RWPE2 (cell line): ENCODE measurements at regions not wholly inside any gene's neighbourhood (a gene's known extent, or its start where the extent isn't known, plus 50 kb on each side); places are given as distances from the start of the nearest gene placed in this dataset.

ENCODE experiments used
- ATAC-seq: fragments of 200-7000 bp; cut with Tn5 transposase; 3 replicates; pipeline ENCODE4 v1.9.1; 2021; ENCODE audit warnings: low read depth
- DNase-seq: peaks from one replicate; pipeline ENCODE4 v3.0.0-alpha.2; 2020; ENCODE audit warnings: low spot score
- H3K27ac ChIP-seq: fragments of 450-650 bp; 2 replicates; pipeline ENCODE4 v1.5.1; 2017; ENCODE audit warnings: mild to moderate bottlenecking; ENCODE audit not compliant: poor library complexity, severe bottlenecking
- H3K27me3 ChIP-seq: fragments of 250-450 bp; sonication (Bioruptor Pico); 2 replicates; pipeline ENCODE4 v1.5.1; 2021; ENCODE audit warnings: mild to moderate bottlenecking, moderate library complexity; ENCODE audit not compliant: insufficient read depth, poor library complexity, severe bottlenecking
- H3K36me3 ChIP-seq: fragments of 250-450 bp; sonication (Bioruptor Pico); 2 replicates; pipeline ENCODE4 v1.5.1; 2020; ENCODE audit warnings: low read depth, mild to moderate bottlenecking, moderate library complexity
- H3K4me1 ChIP-seq: fragments of 250-450 bp; sonication (Bioruptor Pico); 2 replicates; pipeline ENCODE4 v1.5.1; 2021; ENCODE audit warnings: mild to moderate bottlenecking, moderate library complexity; ENCODE audit not compliant: insufficient read depth, poor library complexity, severe bottlenecking
- H3K4me3 ChIP-seq: fragments of 250-450 bp; sonication (Bioruptor Pico); 2 replicates; pipeline ENCODE4 v1.5.1; 2021; ENCODE audit warnings: mild to moderate bottlenecking, moderate library complexity; ENCODE audit not compliant: severe bottlenecking
- H3K9me3 ChIP-seq: fragments of 250-450 bp; sonication (Bioruptor Pico); 2 replicates; pipeline ENCODE4 v1.5.1; 2021; ENCODE audit warnings: mild to moderate bottlenecking, moderate library complexity; ENCODE audit not compliant: severe bottlenecking
- CTCF ChIP-seq: fragments of 450-650 bp; IDR thresholded peaks from one replicate; pipeline ENCODE4 v1.5.1; 2017; ENCODE audit warnings: mild to moderate bottlenecking, moderate library complexity; ENCODE audit not compliant: poor library complexity, severe bottlenecking

DNA sequence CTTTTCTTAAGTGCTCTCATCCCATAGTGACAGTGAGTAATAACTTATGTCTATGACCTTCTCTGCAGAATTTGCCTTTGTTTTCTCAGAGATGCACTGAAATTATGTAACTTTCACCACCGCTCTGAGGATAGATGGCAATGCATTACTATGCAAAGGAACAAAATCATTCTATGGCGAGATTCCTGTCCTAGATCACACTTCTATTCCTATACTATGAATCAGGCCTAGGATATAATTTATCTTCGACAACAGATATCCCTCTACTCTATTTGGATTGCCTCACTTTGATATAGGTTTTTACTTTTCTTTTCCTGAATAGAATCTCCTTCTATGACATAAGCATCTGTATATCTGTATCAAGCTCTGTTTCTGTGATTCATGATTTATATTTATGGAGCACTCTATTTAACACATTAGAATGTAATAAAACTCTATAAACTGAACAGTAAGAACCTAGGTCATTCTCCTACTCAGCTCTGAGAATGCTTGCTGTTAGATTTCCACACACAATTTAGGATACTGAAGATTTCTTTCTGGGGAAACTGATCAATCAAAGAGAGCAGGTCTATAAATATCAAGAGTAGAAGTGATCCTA, 1082.3 kb upstream of the ADGRL3 start:
- no peaks in the 10 kb centered on the region for H3K4me1 ChIP-seq
- no peaks in the 10 kb centered on the region for H3K36me3 ChIP-seq
- ATAC-seq (no peak), DNase-seq (no peak)
- no peaks in the 10 kb centered on the region for H3K27me3 ChIP-seq
- no peaks in the 10 kb centered on the region for H3K9me3 ChIP-seq
- TF ChIP-seq CTCF: no peak
- no peak overlapping the region for H3K27ac ChIP-seq
- H3K4me3 ChIP-seq: no peak overlapping the region

GRCh38 chr4:60122820-60123219, 1077.3 kb upstream of the ADGRL3 start:
- Histone ChIP-seq H3K4me1 (no peaks in the 10 kb centered on the region), H3K27me3 (no peaks in the 10 kb centered on the region), H3K9me3 (no peaks in the 10 kb centered on the region), H3K36me3 (no peaks in the 10 kb centered on the region), H3K27ac (no peak overlapping the region), H3K4me3 (no peak overlapping the region)
- TF ChIP-seq CTCF: no peak
- DNase-seq: no peak
- ATAC-seq: no peak

DNA sequence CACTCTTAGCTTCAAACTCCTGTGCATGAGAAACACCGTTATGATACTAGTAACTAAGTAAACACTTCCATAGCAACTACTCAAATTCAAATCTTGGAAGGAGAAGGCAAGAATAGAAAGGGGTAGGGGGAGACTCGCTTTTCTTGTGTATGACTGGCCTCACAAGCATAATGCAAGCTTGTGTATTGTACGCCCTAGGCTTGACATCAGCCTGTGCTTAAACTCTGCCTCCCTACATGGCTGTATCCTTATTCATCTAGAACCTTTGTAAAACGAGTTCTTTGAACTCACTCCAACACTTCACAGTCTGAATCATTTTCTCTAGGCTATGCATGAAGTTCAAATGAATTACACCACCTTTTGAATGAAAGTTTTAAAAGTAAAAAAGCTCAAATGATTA, 1071.2 kb upstream of the ADGRL3 start:
- no peaks in the 10 kb centered on the region for H3K36me3 ChIP-seq
- no peak for TF ChIP-seq CTCF
- H3K4me1 ChIP-seq: peaks cover 15% of the 10 kb centered on the region
- no peak overlapping the region for H3K27ac ChIP-seq
- no peaks in the 10 kb centered on the region for H3K9me3 ChIP-seq
- no peak overlapping the region for H3K4me3 ChIP-seq
- H3K27me3 ChIP-seq: no peaks in the 10 kb centered on the region
- DNase-seq: no peak
- ATAC-seq: no peak

- Histone ChIP-seq H3K27me3 (no peaks in the 10 kb centered on the region), H3K36me3 (no peaks in the 10 kb centered on the region), H3K9me3 (no peaks in the 10 kb centered on the region), H3K27ac (no peak overlapping the region), H3K4me3 (no peak overlapping the region), H3K4me1 (peaks cover 16% of the 10 kb centered on the region)
- ATAC-seq (no peak), DNase-seq (no peak)
- no peak for TF ChIP-seq CTCF
These were observed 1070.4 kb upstream of the ADGRL3 start for GRCh38 chr4:60129740-60130139.

GRCh38 chr4:60133375-60133774, 1066.8 kb upstream of the ADGRL3 start:
- Histone ChIP-seq H3K36me3 (no peaks in the 10 kb centered on the region), H3K27ac (no peak overlapping the region), H3K4me1 (peaks cover 16% of the 10 kb centered on the region), H3K27me3 (no peaks in the 10 kb centered on the region), H3K9me3 (no peaks in the 10 kb centered on the region), H3K4me3 (no peak overlapping the region)
- DNase-seq (no peak), ATAC-seq (peak; percentile 61)
- TF ChIP-seq CTCF: no peak
